Midbrain (tissue), 1 donor: ENCODE measurements at regions not wholly inside any gene's neighbourhood (a gene's known extent, or its start where the extent isn't known, plus 50 kb on each side); places are given as distances from the start of the nearest gene placed in this dataset.

Experiments used
- DNase-seq: peaks from one replicate; lab custom pipeline; 2025; lab: John Stamatoyannopoulos, UW

- DNase-seq, result no peak
Observed at GRCh38 chr3:118412503-118412902, 622.1 kb downstream of the IGSF11 start.

- no peak for DNase-seq
Observed at GRCh38 chr3:118425272-118425837, 609.3 kb downstream of the IGSF11 start.

- no peak for DNase-seq
Observed at GRCh38 chr3:118433825-118434224, 600.8 kb downstream of the IGSF11 start.

GRCh38 chr3:118435851-118436350 lies 598.7 kb downstream of the IGSF11 start:
- DNase-seq, result no peak

GRCh38 chr3:118436697-118437262 lies 597.9 kb downstream of the IGSF11 start:
- no peak for DNase-seq

- DNase-seq, result no peak
Observed at GRCh38 chr3:118445036-118445435, 589.6 kb downstream of the IGSF11 start.

- DNase-seq, result no peak
Observed at GRCh38 chr3:118447339-118447738, 587.3 kb downstream of the IGSF11 start.

- DNase-seq, result no peak
Observed at GRCh38 chr3:118466795-118467330, 567.8 kb downstream of the IGSF11 start.

GRCh38 chr3:118468801-118469200 lies 565.8 kb downstream of the IGSF11 start:
- no peak for DNase-seq

- DNase-seq, result no peak
Observed at GRCh38 chr3:118472586-118472985, 562.1 kb downstream of the IGSF11 start.

- DNase-seq, result no peak
Observed at GRCh38 chr3:118473343-118473742, 561.3 kb downstream of the IGSF11 start.

GRCh38 chr3:118476885-118477618 lies 557.6 kb downstream of the IGSF11 start:
- DNase-seq, result no peak

- DNase-seq, result no peak
Observed at GRCh38 chr3:118477768-118478167, 556.9 kb downstream of the IGSF11 start.

- DNase-seq, result no peak
Observed at GRCh38 chr3:118478706-118479276, 555.9 kb downstream of the IGSF11 start.

- no peak for DNase-seq
Observed at GRCh38 chr3:118479376-118479775, 555.3 kb downstream of the IGSF11 start.

- DNase-seq, result no peak
Observed at GRCh38 chr3:118480101-118480860, 554.4 kb downstream of the IGSF11 start.

GRCh38 chr3:118485693-118486092 lies 549.0 kb downstream of the IGSF11 start:
- no peak for DNase-seq

GRCh38 chr3:118487734-118488133 lies 546.9 kb downstream of the IGSF11 start:
- DNase-seq, result no peak

GRCh38 chr3:118488732-118489131 lies 545.9 kb downstream of the IGSF11 start:
- no peak for DNase-seq

- DNase-seq, result no peak
Observed at GRCh38 chr3:118495206-118495605, 539.4 kb downstream of the IGSF11 start.

GRCh38 chr3:118497274-118497673 lies 537.4 kb downstream of the IGSF11 start:
- DNase-seq, result no peak

GRCh38 chr3:118501152-118501551 lies 533.5 kb downstream of the IGSF11 start:
- DNase-seq, result no peak
